WTC11 (cell line): ENCODE measurements at regions not wholly inside any gene's neighbourhood (a gene's known extent, or its start where the extent isn't known, plus 50 kb on each side); places are given as distances from the start of the nearest gene placed in this dataset.

ENCODE experiments used
- ATAC-seq: fragments of 200-7000 bp; cut with Tn5 transposase; 2 replicates; pipeline ENCODE4 v1.10.0; 2021; ENCODE audit warnings: mild to moderate bottlenecking, moderate library complexity
- CTCF ChIA-PET: fragments of 300-600 bp; sonication (Branson Sonifier 250); formaldehyde crosslinking; loops from one replicate; lab custom pipeline; 2021; ENCODE audit warnings: antibody characterized with exemption; lab: Charles Lee
- POLR2A ChIA-PET: fragments of 350-600 bp; sonication (Branson Sonifier 250); formaldehyde crosslinking; loops from one replicate; lab custom pipeline; 2021; ENCODE audit warnings: antibody characterized with exemption; lab: Charles Lee
- DNase-seq: peaks from one replicate; pipeline ENCODE4 v3.0.0; 2021; ENCODE audit warnings: low spot score
- H3K27ac Mint-ChIP-seq: 2 replicates; pipeline ENCODE4 v1.8.0; 2021; ENCODE audit warnings: mixed read lengths
- H3K27me3 Mint-ChIP-seq: 2 replicates; pipeline ENCODE4 v1.8.0; 2021; ENCODE audit warnings: low read depth, mild to moderate bottlenecking, moderate library complexity, mixed read lengths
- H3K36me3 Mint-ChIP-seq: 2 replicates; pipeline ENCODE4 v1.8.0; 2021; ENCODE audit warnings: mixed read lengths
- H3K4me1 Mint-ChIP-seq: 2 replicates; pipeline ENCODE4 v1.8.0; 2022; ENCODE audit warnings: mixed read lengths
- H3K4me3 Mint-ChIP-seq: 2 replicates; pipeline ENCODE4 v1.8.0; 2021; ENCODE audit warnings: mild to moderate bottlenecking, moderate library complexity, mixed read lengths
- H3K9me3 Mint-ChIP-seq: 2 replicates; pipeline ENCODE4 v1.8.0; 2021; ENCODE audit warnings: mixed read lengths
- ATF1 ChIP-seq: sonication (generic); formaldehyde crosslinking; IDR thresholded peaks from 2 replicates; pipeline ENCODE4 v1.8.1; 2023; ENCODE audit warnings: mild to moderate bottlenecking, moderate library complexity, missing genetic modification reagents
- ELF4 ChIP-seq: sonication (generic); formaldehyde crosslinking; IDR thresholded peaks from 2 replicates; pipeline ENCODE4 v1.8.1; 2022; ENCODE audit warnings: low read depth, mild to moderate bottlenecking, moderate library complexity, missing genetic modification reagents
- FOXJ3 ChIP-seq: sonication (generic); formaldehyde crosslinking; IDR thresholded peaks from 2 replicates; pipeline ENCODE4 v1.9.0; 2021; ENCODE audit warnings: missing genetic modification reagents, mild to moderate bottlenecking, borderline replicate concordance
- FOXP1 ChIP-seq: sonication (generic); formaldehyde crosslinking; IDR thresholded peaks from 2 replicates; pipeline ENCODE4 v1.8.0; 2022; ENCODE audit warnings: missing genetic modification reagents, mild to moderate bottlenecking, moderate library complexity, borderline replicate concordance
- NFYB ChIP-seq: sonication (generic); formaldehyde crosslinking; conservative IDR thresholded peaks from 2 replicates; pipeline ENCODE4 v1.8.0; 2022; ENCODE audit warnings: low read depth, missing genetic modification reagents
- RELA ChIP-seq: sonication (generic); formaldehyde crosslinking; IDR thresholded peaks from 2 replicates; pipeline ENCODE4 v1.8.1; 2022; ENCODE audit warnings: missing genetic modification reagents, mild to moderate bottlenecking, borderline replicate concordance
- SMAD3 ChIP-seq: sonication (generic); formaldehyde crosslinking; IDR thresholded peaks from 2 replicates; pipeline ENCODE4 v1.8.0; 2022; ENCODE audit warnings: missing genetic modification reagents, mild to moderate bottlenecking, borderline replicate concordance
- ZNF671 ChIP-seq: fragments of 250-450 bp; sonication (Bioruptor Pico); IDR thresholded peaks from 2 replicates; pipeline ENCODE4 v1.8.0; 2021; ENCODE audit warnings: mild to moderate bottlenecking
- TF ChIP-seq, protein P1 (sequence below): sonication (generic); formaldehyde crosslinking; IDR thresholded peaks from 2 replicates; pipeline ENCODE4 v1.8.1; 2023; ENCODE audit warnings: mild to moderate bottlenecking, missing genetic modification reagents
- TF ChIP-seq, protein P2 (sequence below): sonication (generic); formaldehyde crosslinking; IDR thresholded peaks from 2 replicates; pipeline ENCODE4 v1.8.1; 2022; ENCODE audit warnings: low read depth, missing genetic modification reagents, borderline replicate concordance
- TF ChIP-seq, protein P3 (sequence below): sonication (generic); formaldehyde crosslinking; IDR thresholded peaks from 2 replicates; pipeline ENCODE4 v1.8.1; 2023; ENCODE audit warnings: mild to moderate bottlenecking, missing genetic modification reagents, borderline replicate concordance
- TF ChIP-seq, protein P4 (sequence below): sonication (generic); formaldehyde crosslinking; IDR thresholded peaks from 2 replicates; pipeline ENCODE4 v1.8.0; 2023; ENCODE audit warnings: missing genetic modification reagents, mild to moderate bottlenecking, borderline replicate concordance
- TF ChIP-seq, protein P5 (sequence below): sonication (generic); formaldehyde crosslinking; IDR thresholded peaks from 2 replicates; pipeline ENCODE4 v1.8.0; 2023; ENCODE audit warnings: mild to moderate bottlenecking, missing genetic modification reagents
- TF ChIP-seq, protein P6 (sequence below): sonication (generic); formaldehyde crosslinking; conservative IDR thresholded peaks from 2 replicates; pipeline ENCODE4 v1.8.1; 2023; ENCODE audit warnings: mild to moderate bottlenecking, low read depth, missing genetic modification reagents, moderate library complexity

DNA sequence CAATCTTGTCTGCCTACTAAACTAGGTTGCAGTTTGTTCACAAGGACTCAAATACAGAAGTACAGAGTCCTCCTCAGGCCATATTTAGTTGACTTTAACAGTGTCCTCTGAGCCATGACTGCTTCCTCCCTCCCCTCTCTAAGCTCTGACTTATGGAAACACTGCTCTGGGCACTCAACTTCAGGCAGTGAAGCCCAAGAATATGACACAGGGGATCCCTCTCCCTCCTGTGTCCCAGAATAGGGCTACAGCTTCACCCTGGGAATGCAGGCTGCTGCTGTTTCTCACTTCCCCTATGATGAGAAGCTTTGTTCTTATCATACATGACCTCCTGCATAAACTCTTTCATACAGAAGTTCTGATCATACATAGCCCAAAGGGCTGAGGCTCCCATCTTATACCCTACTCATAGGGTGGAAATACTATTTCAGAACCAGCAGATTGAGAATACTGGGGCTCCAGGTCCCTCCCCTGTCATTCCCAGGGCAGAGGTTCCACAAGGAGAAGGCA is 97.3 kb upstream of the UST start:
- POLR2A ChIA-PET, result no interaction called here
- ATAC-seq, result no peak
- CTCF ChIA-PET, result no interaction called here
- Mint-ChIP-seq H3K9me3 (peaks cover 71% of the 10 kb centered on the region), H3K27ac (no peak overlapping the region), H3K4me3 (no peak overlapping the region), H3K36me3 (peaks cover 65% of the 10 kb centered on the region), H3K4me1 (peaks cover 20% of the 10 kb centered on the region), H3K27me3 (peaks cover 9% of the 10 kb centered on the region)
- no peak for DNase-seq
- TF ChIP-seq SMAD3 (CRISPR knock-in tag) (no peak), ATF1 (CRISPR knock-in tag) (no peak), RELA (CRISPR knock-in tag) (no peak), FOXJ3 (CRISPR knock-in tag) (no peak), ELF4 (CRISPR knock-in tag) (no peak)
- TF ChIP-seq, protein P1, sequence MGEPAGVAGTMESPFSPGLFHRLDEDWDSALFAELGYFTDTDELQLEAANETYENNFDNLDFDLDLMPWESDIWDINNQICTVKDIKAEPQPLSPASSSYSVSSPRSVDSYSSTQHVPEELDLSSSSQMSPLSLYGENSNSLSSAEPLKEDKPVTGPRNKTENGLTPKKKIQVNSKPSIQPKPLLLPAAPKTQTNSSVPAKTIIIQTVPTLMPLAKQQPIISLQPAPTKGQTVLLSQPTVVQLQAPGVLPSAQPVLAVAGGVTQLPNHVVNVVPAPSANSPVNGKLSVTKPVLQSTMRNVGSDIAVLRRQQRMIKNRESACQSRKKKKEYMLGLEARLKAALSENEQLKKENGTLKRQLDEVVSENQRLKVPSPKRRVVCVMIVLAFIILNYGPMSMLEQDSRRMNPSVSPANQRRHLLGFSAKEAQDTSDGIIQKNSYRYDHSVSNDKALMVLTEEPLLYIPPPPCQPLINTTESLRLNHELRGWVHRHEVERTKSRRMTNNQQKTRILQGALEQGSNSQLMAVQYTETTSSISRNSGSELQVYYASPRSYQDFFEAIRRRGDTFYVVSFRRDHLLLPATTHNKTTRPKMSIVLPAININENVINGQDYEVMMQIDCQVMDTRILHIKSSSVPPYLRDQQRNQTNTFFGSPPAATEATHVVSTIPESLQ (CRISPR knock-in tag), result no peak

DNA sequence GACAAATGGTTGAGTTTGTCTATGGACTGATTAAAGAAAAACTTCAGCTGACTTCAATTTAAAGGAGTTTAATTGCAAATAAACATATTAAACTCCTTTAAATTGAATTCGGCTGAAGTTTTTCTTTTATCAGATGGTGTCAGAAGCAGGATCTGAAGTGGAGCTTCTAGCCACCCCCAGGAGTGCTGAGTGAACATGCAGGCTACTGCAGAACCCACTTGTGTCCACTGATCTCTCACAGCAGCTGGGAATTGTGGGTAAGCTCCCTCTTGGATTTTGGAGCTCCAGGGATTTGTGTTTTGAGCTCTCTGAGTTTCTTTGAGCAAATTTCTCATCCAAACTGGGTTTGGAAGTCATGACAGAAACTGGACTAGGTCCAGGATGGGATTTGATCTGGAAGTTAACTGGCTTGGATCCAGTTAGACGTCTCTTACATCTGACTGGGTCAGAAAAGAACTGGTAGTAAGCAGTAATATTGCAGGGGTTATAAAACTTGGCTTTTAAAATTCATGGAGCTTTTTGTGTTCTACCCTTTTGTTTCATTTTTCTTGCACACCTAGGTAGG is 95.8 kb upstream of the UST start:
- DNase-seq (no peak), ATAC-seq (no peak)
- CTCF ChIA-PET, result no interaction called here
- Mint-ChIP-seq H3K36me3 (peaks cover 75% of the 10 kb centered on the region), H3K27ac (no peak overlapping the region), H3K4me3 (no peak overlapping the region), H3K4me1 (peaks cover 5% of the 10 kb centered on the region), H3K9me3 (peaks cover 84% of the 10 kb centered on the region), H3K27me3 (peaks cover 9% of the 10 kb centered on the region)
- POLR2A ChIA-PET, result no interaction called here
- TF ChIP-seq ZNF671 (CRISPR knock-in tag), result no peak
- TF ChIP-seq, protein P2, sequence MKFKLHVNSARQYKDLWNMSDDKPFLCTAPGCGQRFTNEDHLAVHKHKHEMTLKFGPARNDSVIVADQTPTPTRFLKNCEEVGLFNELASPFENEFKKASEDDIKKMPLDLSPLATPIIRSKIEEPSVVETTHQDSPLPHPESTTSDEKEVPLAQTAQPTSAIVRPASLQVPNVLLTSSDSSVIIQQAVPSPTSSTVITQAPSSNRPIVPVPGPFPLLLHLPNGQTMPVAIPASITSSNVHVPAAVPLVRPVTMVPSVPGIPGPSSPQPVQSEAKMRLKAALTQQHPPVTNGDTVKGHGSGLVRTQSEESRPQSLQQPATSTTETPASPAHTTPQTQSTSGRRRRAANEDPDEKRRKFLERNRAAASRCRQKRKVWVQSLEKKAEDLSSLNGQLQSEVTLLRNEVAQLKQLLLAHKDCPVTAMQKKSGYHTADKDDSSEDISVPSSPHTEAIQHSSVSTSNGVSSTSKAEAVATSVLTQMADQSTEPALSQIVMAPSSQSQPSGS (CRISPR knock-in tag), result no peak
- TF ChIP-seq, protein P3, sequence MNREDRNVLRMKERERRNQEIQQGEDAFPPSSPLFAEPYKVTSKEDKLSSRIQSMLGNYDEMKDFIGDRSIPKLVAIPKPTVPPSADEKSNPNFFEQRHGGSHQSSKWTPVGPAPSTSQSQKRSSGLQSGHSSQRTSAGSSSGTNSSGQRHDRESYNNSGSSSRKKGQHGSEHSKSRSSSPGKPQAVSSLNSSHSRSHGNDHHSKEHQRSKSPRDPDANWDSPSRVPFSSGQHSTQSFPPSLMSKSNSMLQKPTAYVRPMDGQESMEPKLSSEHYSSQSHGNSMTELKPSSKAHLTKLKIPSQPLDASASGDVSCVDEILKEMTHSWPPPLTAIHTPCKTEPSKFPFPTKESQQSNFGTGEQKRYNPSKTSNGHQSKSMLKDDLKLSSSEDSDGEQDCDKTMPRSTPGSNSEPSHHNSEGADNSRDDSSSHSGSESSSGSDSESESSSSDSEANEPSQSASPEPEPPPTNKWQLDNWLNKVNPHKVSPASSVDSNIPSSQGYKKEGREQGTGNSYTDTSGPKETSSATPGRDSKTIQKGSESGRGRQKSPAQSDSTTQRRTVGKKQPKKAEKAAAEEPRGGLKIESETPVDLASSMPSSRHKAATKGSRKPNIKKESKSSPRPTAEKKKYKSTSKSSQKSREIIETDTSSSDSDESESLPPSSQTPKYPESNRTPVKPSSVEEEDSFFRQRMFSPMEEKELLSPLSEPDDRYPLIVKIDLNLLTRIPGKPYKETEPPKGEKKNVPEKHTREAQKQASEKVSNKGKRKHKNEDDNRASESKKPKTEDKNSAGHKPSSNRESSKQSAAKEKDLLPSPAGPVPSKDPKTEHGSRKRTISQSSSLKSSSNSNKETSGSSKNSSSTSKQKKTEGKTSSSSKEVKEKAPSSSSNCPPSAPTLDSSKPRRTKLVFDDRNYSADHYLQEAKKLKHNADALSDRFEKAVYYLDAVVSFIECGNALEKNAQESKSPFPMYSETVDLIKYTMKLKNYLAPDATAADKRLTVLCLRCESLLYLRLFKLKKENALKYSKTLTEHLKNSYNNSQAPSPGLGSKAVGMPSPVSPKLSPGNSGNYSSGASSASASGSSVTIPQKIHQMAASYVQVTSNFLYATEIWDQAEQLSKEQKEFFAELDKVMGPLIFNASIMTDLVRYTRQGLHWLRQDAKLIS (CRISPR knock-in tag), result no peak
- TF ChIP-seq, protein P4, sequence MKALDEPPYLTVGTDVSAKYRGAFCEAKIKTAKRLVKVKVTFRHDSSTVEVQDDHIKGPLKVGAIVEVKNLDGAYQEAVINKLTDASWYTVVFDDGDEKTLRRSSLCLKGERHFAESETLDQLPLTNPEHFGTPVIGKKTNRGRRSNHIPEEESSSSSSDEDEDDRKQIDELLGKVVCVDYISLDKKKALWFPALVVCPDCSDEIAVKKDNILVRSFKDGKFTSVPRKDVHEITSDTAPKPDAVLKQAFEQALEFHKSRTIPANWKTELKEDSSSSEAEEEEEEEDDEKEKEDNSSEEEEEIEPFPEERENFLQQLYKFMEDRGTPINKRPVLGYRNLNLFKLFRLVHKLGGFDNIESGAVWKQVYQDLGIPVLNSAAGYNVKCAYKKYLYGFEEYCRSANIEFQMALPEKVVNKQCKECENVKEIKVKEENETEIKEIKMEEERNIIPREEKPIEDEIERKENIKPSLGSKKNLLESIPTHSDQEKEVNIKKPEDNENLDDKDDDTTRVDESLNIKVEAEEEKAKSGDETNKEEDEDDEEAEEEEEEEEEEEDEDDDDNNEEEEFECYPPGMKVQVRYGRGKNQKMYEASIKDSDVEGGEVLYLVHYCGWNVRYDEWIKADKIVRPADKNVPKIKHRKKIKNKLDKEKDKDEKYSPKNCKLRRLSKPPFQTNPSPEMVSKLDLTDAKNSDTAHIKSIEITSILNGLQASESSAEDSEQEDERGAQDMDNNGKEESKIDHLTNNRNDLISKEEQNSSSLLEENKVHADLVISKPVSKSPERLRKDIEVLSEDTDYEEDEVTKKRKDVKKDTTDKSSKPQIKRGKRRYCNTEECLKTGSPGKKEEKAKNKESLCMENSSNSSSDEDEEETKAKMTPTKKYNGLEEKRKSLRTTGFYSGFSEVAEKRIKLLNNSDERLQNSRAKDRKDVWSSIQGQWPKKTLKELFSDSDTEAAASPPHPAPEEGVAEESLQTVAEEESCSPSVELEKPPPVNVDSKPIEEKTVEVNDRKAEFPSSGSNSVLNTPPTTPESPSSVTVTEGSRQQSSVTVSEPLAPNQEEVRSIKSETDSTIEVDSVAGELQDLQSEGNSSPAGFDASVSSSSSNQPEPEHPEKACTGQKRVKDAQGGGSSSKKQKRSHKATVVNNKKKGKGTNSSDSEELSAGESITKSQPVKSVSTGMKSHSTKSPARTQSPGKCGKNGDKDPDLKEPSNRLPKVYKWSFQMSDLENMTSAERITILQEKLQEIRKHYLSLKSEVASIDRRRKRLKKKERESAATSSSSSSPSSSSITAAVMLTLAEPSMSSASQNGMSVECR (CRISPR knock-in tag), result no peak
- TF ChIP-seq, protein P5, sequence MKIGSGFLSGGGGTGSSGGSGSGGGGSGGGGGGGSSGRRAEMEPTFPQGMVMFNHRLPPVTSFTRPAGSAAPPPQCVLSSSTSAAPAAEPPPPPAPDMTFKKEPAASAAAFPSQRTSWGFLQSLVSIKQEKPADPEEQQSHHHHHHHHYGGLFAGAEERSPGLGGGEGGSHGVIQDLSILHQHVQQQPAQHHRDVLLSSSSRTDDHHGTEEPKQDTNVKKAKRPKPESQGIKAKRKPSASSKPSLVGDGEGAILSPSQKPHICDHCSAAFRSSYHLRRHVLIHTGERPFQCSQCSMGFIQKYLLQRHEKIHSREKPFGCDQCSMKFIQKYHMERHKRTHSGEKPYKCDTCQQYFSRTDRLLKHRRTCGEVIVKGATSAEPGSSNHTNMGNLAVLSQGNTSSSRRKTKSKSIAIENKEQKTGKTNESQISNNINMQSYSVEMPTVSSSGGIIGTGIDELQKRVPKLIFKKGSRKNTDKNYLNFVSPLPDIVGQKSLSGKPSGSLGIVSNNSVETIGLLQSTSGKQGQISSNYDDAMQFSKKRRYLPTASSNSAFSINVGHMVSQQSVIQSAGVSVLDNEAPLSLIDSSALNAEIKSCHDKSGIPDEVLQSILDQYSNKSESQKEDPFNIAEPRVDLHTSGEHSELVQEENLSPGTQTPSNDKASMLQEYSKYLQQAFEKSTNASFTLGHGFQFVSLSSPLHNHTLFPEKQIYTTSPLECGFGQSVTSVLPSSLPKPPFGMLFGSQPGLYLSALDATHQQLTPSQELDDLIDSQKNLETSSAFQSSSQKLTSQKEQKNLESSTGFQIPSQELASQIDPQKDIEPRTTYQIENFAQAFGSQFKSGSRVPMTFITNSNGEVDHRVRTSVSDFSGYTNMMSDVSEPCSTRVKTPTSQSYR (CRISPR knock-in tag), result no peak
- TF ChIP-seq FOXP1, result no peak
- TF ChIP-seq, protein P6, sequence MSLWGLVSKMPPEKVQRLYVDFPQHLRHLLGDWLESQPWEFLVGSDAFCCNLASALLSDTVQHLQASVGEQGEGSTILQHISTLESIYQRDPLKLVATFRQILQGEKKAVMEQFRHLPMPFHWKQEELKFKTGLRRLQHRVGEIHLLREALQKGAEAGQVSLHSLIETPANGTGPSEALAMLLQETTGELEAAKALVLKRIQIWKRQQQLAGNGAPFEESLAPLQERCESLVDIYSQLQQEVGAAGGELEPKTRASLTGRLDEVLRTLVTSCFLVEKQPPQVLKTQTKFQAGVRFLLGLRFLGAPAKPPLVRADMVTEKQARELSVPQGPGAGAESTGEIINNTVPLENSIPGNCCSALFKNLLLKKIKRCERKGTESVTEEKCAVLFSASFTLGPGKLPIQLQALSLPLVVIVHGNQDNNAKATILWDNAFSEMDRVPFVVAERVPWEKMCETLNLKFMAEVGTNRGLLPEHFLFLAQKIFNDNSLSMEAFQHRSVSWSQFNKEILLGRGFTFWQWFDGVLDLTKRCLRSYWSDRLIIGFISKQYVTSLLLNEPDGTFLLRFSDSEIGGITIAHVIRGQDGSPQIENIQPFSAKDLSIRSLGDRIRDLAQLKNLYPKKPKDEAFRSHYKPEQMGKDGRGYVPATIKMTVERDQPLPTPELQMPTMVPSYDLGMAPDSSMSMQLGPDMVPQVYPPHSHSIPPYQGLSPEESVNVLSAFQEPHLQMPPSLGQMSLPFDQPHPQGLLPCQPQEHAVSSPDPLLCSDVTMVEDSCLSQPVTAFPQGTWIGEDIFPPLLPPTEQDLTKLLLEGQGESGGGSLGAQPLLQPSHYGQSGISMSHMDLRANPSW (CRISPR knock-in tag), result no peak
- TF ChIP-seq NFYB (CRISPR knock-in tag), result no peak
